ENCODE measurements at regions not wholly inside any gene's neighbourhood (a gene's known extent, or its start where the extent isn't known, plus 50 kb on each side); places are given as distances from the start of the nearest gene placed in this dataset.

GRCh38 chr16:72425571-72426341 lies 253.8 kb upstream of the PMFBP1 start:
- Histone ChIP-seq H3K4me3 (no peak overlapping the region), H3K36me3 (peaks cover 0 to 8% (median 0%) of the 10 kb centered on the region in 6 donors), H3K27ac (no peak overlapping the region), H3K27me3 (replicated peaks in 1 of 7) (no peaks in the 10 kb centered on the region), H3K9me3 (peaks cover 0 to 50% (median 37%) of the 10 kb centered on the region in 8 donors), H3K4me1 (no peaks in the 10 kb centered on the region)
- intact Hi-C loops (cut with DNase I; ENCODE audit: low total_unique reads): no loop called here
- TF ChIP-seq POLR2AphosphoS5 (IDR thresholded peaks at IDR 0.05) (no peak), CTCF (IDR thresholded peaks at IDR 0.05 in 8 of 11, conservative IDR thresholded peaks at IDR 0.05 in 3 of 11) (no peak), POLR2A (IDR thresholded peaks at IDR 0.05) (no peak)
- no peak for DNase-seq
- WGBS, 5 donors: 94 to 95% (median 95%) methylated on average over 33 to 34 of the region's 34 CpGs

DNA sequence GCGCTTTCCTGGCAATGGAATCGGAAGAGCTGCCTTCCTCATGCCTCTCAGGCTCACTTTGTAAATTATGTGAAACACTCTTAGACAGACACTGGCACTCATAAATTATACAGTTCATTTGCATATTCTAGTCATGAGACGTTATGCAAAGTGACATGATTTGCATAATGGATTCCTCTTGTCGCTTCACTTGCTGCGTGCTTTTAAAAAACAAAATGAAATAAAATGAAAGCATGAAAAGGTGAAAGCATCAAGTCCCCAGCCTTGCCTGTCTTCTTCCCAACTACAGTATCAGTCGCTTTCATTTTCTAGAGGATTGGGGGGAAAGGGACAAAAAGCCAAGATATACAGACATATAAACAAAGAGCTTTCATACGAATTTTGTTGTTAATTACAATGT lies 252.8 kb upstream of the PMFBP1 start:
- no peak overlapping the region for H3K27ac ChIP-seq
- H3K9me3 ChIP-seq: peaks cover 0 to 60% (median 46%) of the 10 kb centered on the region in 8 donors
- 87 to 93% (median 90%) methylated on average over 7 of the region's 7 CpGs for WGBS, 5 donors
- H3K27me3 ChIP-seq (replicated peaks in 1 of 7): no peaks in the 10 kb centered on the region
- intact Hi-C loops (cut with DNase I; ENCODE audit: low total_unique reads): no loop called here
- no peak overlapping the region for H3K4me3 ChIP-seq
- DNase-seq: no peak
- TF ChIP-seq POLR2AphosphoS5 (IDR thresholded peaks at IDR 0.05): no peak
- no peak for TF ChIP-seq POLR2A (IDR thresholded peaks at IDR 0.05)
- no peak for TF ChIP-seq CTCF (IDR thresholded peaks at IDR 0.05 in 8 of 11, conservative IDR thresholded peaks at IDR 0.05 in 3 of 11)
- H3K36me3 ChIP-seq: peaks cover 0 to 8% (median 0%) of the 10 kb centered on the region in 6 donors
- H3K4me1 ChIP-seq: no peaks in the 10 kb centered on the region

- no peak overlapping the region for H3K4me3 ChIP-seq
- H3K9me3 ChIP-seq: peaks cover 0 to 68% (median 53%) of the 10 kb centered on the region in 8 donors
- no peaks in the 10 kb centered on the region for H3K4me1 ChIP-seq
- H3K27ac ChIP-seq: no peak overlapping the region
- H3K27me3 ChIP-seq (replicated peaks in 1 of 7): no peaks in the 10 kb centered on the region
- TF ChIP-seq POLR2A (IDR thresholded peaks at IDR 0.05) (no peak), POLR2AphosphoS5 (IDR thresholded peaks at IDR 0.05) (no peak), CTCF (IDR thresholded peaks at IDR 0.05 in 8 of 11, conservative IDR thresholded peaks at IDR 0.05 in 3 of 11) (no peak)
- H3K36me3 ChIP-seq: peaks cover 0 to 8% (median 0%) of the 10 kb centered on the region in 6 donors
- intact Hi-C loops (cut with DNase I; ENCODE audit: low total_unique reads): no loop called here
- DNase-seq: no peak
- WGBS, 5 donors: 71 to 86% (median 81%) methylated on average over 1 of the region's 1 CpG
Measured at GRCh38 chr16:72422308-72422897, 250.4 kb upstream of the PMFBP1 start.

DNA sequence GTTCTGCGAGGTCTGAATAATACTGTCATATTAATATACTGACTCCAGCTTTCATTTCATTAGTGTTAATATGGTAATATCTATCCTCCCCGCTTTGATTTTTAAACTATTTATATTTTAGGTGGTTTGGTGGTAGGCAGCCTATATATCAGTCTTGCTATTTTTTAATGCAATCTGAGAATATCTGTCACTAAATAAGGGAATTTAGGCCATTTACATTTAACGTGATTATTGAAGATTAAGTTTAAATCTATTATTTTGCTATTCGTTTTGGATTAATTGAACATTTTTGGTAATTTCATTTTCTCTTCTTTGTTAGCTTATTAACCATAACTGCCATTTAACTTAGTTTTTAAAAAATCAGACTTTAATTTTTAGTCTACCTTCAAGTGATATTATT lies 247.7 kb upstream of the PMFBP1 start:
- TF ChIP-seq POLR2AphosphoS5 (IDR thresholded peaks at IDR 0.05): no peak
- TF ChIP-seq CTCF (IDR thresholded peaks at IDR 0.05 in 8 of 11, conservative IDR thresholded peaks at IDR 0.05 in 3 of 11): no peak
- TF ChIP-seq POLR2A (IDR thresholded peaks at IDR 0.05): no peak
- 91 to 99% (median 94%) methylated on average over 4 of the region's 4 CpGs for WGBS, 5 donors
- no peak for DNase-seq
- intact Hi-C loops (cut with DNase I; ENCODE audit: low total_unique reads): no loop called here
- Histone ChIP-seq H3K27ac (no peak overlapping the region), H3K27me3 (replicated peaks in 1 of 7) (no peaks in the 10 kb centered on the region), H3K4me1 (no peaks in the 10 kb centered on the region), H3K36me3 (no peaks in the 10 kb centered on the region), H3K9me3 (peaks cover 0 to 59% (median 52%) of the 10 kb centered on the region in 8 donors), H3K4me3 (no peak overlapping the region)
